PC-9 (cell line): ENCODE measurements at regions not wholly inside any gene's neighbourhood (a gene's known extent, or its start where the extent isn't known, plus 50 kb on each side); places are given as distances from the start of the nearest gene placed in this dataset.
A peak's percentile ranks its signal among the peaks of the same experiment; 100 is the strongest.

Experiments used
- BruUV-seq: library from RNA; stranded (reverse); fragments of 400-500 nt; replicated peaks from 2 replicates; lab custom pipeline; 2021; lab: Mats Ljungman, UMichigan
- CTCF ChIA-PET: fragments of 300-600 bp; sonication (Branson Sonifier 250); formaldehyde crosslinking; loops from one replicate; lab custom pipeline; 2022; ENCODE audit warnings: antibody characterized with exemption; lab: Charles Lee
- POLR2A ChIA-PET: fragments of 300-600 bp; sonication (Branson Sonifier 250); formaldehyde crosslinking; loops from one replicate; lab custom pipeline; 2022; ENCODE audit warnings: antibody characterized with exemption; ENCODE audit not compliant: unreplicated experiment; lab: Charles Lee
- DNase-seq, 2 experiments: peaks; one replicate each; pipeline versions ENCODE4 v3.0.0 to v3.0.0-alpha.2; 2015 to 2022; ENCODE audit warnings: mixed read lengths in 1 of 2
- H2AFZ ChIP-seq: fragments of 200-600 bp; sonication (generic); 2 replicates; pipeline ENCODE4 v1.8.1; 2017; ENCODE audit warnings: antibody characterized with exemption
- H3F3A ChIP-seq: fragments of 200-600 bp; sonication (generic); 2 replicates; pipeline ENCODE4 v1.8.1; 2017; ENCODE audit warnings: antibody characterized with exemption, mild to moderate bottlenecking, low read depth; ENCODE audit not compliant: insufficient read depth
- H3K27ac ChIP-seq: fragments of 200-600 bp; sonication (generic); 2 replicates; pipeline ENCODE4 v1.6.1; 2016; ENCODE audit warnings: mixed run types
- H3K27me3 ChIP-seq: fragments of 200-600 bp; sonication (generic); 2 replicates; pipeline ENCODE4 v1.6.1; 2016; ENCODE audit warnings: low read depth, mixed run types; ENCODE audit not compliant: insufficient read depth
- H3K36me3 ChIP-seq: fragments of 200-600 bp; sonication (generic); 2 replicates; pipeline ENCODE4 v1.6.1; 2016; ENCODE audit warnings: low read depth, mixed run types
- H3K4me1 ChIP-seq: fragments of 200-600 bp; sonication (generic); replicated peaks from 2 replicates; pipeline ENCODE4 v1.6.1; 2016; ENCODE audit warnings: mixed run types; ENCODE audit not compliant: insufficient read depth
- H3K4me2 ChIP-seq: fragments of 200-600 bp; sonication (generic); 2 replicates; pipeline ENCODE4 v1.6.1; 2017; ENCODE audit warnings: mixed run types
- H3K4me3 ChIP-seq: fragments of 200-600 bp; sonication (generic); 2 replicates; pipeline ENCODE4 v1.6.1; 2016; ENCODE audit warnings: mixed run types
- H3K79me2 ChIP-seq: fragments of 200-600 bp; sonication (generic); 2 replicates; pipeline ENCODE4 v1.6.1; 2017; ENCODE audit warnings: low read depth, mixed run types
- H3K9me2 ChIP-seq: fragments of 200-600 bp; sonication (generic); 2 replicates; pipeline ENCODE4 v1.8.1; 2017; ENCODE audit warnings: mild to moderate bottlenecking; ENCODE audit not compliant: insufficient read depth
- H3K9me3 ChIP-seq: fragments of 200-600 bp; sonication (generic); 2 replicates; pipeline ENCODE4 v1.8.1; 2016; ENCODE audit warnings: low read depth; ENCODE audit not compliant: insufficient read depth
- H4K20me1 ChIP-seq: fragments of 200-600 bp; sonication (generic); 2 replicates; pipeline ENCODE4 v1.8.1; 2017; ENCODE audit not compliant: insufficient read depth
- EZH2 ChIP-seq: fragments of 200-600 bp; sonication (generic); IDR thresholded peaks from 2 replicates; pipeline ENCODE4 v1.8.0; 2017; ENCODE audit warnings: antibody characterized with exemption, low read depth
- intact Hi-C: fragments of 100-400 bp; cut with micrococcal nuclease; formaldehyde crosslinking; loops from one replicate; pipeline ENCODE4 v1.10.0; 2022; ENCODE audit not compliant: unreplicated experiment
- TF ChIP-seq, protein P1 (sequence below): fragments of 200-600 bp; sonication (generic); conservative IDR thresholded peaks from 2 replicates; pipeline ENCODE4 v1.6.1; 2017; ENCODE audit warnings: mixed run types, antibody characterized with exemption, mild to moderate bottlenecking, moderate library complexity

DNA sequence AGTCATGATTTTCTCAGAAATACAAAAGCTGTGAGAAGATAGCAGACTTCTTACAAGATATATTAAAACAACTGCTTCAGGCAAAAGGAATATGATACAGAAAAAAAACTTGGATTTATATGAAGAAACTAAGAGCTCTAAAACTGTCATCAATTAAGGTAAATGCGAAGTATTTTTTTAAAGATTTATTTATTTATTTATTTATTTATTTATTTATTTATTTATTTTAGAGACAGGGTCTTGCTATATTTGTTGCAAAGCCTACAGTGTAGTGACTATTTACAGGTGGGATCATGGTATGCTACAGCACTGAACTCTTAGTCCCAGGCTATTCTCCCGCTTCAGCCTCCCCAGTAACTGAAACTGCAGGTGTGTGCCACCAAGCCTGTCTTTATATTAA, 274.3 kb upstream of the BCHE start:
- no peak for DNase-seq
- ChIA-PET CTCF (no interaction called here), POLR2A (no interaction called here)
- intact Hi-C loops = no loop called here
- Histone ChIP-seq H3K4me3 (no peak overlapping the region), H3K27me3 (no peaks in the 10 kb centered on the region), H3K4me2 (no peak overlapping the region), H3K36me3 (no peaks in the 10 kb centered on the region), H3K9me3 (no peaks in the 10 kb centered on the region), H2AFZ (no peak overlapping the region), H3K4me1 (no peaks in the 10 kb centered on the region), H3K79me2 (no peaks in the 10 kb centered on the region), H4K20me1 (no peaks in the 10 kb centered on the region), H3K9me2 (no peaks in the 10 kb centered on the region; the same call in 1 of the 2 replicates), H3K27ac (no peak overlapping the region), H3F3A (no peaks in the 10 kb centered on the region; the same call in 1 of the 2 replicates)
- BruUV-seq = no TSS peak
- TF ChIP-seq, protein P1, sequence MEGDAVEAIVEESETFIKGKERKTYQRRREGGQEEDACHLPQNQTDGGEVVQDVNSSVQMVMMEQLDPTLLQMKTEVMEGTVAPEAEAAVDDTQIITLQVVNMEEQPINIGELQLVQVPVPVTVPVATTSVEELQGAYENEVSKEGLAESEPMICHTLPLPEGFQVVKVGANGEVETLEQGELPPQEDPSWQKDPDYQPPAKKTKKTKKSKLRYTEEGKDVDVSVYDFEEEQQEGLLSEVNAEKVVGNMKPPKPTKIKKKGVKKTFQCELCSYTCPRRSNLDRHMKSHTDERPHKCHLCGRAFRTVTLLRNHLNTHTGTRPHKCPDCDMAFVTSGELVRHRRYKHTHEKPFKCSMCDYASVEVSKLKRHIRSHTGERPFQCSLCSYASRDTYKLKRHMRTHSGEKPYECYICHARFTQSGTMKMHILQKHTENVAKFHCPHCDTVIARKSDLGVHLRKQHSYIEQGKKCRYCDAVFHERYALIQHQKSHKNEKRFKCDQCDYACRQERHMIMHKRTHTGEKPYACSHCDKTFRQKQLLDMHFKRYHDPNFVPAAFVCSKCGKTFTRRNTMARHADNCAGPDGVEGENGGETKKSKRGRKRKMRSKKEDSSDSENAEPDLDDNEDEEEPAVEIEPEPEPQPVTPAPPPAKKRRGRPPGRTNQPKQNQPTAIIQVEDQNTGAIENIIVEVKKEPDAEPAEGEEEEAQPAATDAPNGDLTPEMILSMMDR = no peak
- no peak for TF ChIP-seq EZH2

DNA sequence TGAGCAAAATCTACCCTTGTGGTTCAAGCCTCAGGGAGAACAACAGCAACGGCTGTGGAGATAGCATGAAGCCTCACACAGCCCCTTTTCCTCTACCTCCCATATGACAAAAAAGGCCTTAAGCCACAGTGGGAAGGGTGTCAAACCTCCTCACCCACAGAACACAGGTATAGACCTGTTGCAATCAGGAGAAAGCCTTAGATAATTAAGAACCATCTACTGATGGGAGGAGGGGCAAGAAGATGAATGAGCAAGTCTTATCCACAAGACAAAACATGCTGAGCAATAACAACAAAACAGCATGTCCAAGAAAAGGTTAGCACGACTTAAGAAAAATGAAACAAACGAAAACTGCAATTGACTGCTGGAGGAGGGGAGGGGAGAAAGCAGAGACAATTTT, 272.9 kb upstream of the BCHE start:
- Histone ChIP-seq H3K36me3 (no peaks in the 10 kb centered on the region), H3K27ac (no peak overlapping the region), H3K79me2 (no peaks in the 10 kb centered on the region), H3K9me2 (no peaks in the 10 kb centered on the region; the same call in 1 of the 2 replicates), H3K4me1 (no peaks in the 10 kb centered on the region), H3K4me2 (no peak overlapping the region), H3K27me3 (no peaks in the 10 kb centered on the region), H3K4me3 (no peak overlapping the region), H3F3A (no peaks in the 10 kb centered on the region), H2AFZ (0 out of 2 replicates have a peak overlapping the region, but pooled peaks have one; percentile 30), H4K20me1 (no peaks in the 10 kb centered on the region), H3K9me3 (no peaks in the 10 kb centered on the region)
- POLR2A ChIA-PET = no interaction called here
- intact Hi-C loops = no loop called here
- DNase-seq = no peak
- no TSS peak for BruUV-seq
- CTCF ChIA-PET = no interaction called here
- no peak for TF ChIP-seq EZH2
- TF ChIP-seq, protein P1 = no peak

DNA sequence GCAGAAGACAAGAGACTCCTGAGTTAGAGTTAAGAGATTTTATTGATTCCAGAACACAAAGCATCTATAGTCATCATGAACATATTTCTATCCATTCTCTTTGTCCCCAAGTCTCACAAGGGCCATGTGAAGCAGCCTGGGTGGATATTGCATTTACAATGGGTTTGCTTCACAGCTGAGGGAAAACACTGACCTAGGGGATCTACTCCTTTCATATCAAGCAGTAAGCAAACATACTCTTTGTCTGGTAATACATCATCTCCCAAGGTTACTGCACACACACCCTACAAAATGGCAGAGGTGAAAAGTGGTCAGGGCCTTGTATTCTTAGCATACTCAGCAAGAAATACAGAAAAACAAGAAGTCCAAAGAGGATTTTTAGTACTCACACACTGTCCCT, 267.7 kb upstream of the BCHE start:
- ChIA-PET POLR2A (no interaction called here), CTCF (no interaction called here)
- Histone ChIP-seq H3K4me2 (no peak overlapping the region), H3K9me3 (no peaks in the 10 kb centered on the region), H4K20me1 (no peaks in the 10 kb centered on the region), H3K27ac (no peak overlapping the region), H3K79me2 (no peaks in the 10 kb centered on the region), H2AFZ (no peak overlapping the region), H3F3A (no peaks in the 10 kb centered on the region), H3K36me3 (no peaks in the 10 kb centered on the region), H3K4me3 (no peak overlapping the region), H3K9me2 (no peaks in the 10 kb centered on the region; the same call in 1 of the 2 replicates), H3K27me3 (no peaks in the 10 kb centered on the region), H3K4me1 (no peaks in the 10 kb centered on the region)
- intact Hi-C loops = no loop called here
- no TSS peak for BruUV-seq
- DNase-seq = no peak
- no peak for TF ChIP-seq EZH2
- TF ChIP-seq, protein P1 = no peak
